WTC11 (cell line): ENCODE measurements at regions not wholly inside any gene's neighbourhood (a gene's known extent, or its start where the extent isn't known, plus 50 kb on each side); places are given as distances from the start of the nearest gene placed in this dataset.

Source experiments
- ETV6 ChIP-seq: sonication (generic); formaldehyde crosslinking; IDR thresholded peaks from 2 replicates; pipeline ENCODE4 v1.8.1; 2022; ENCODE audit warnings: mild to moderate bottlenecking, missing genetic modification reagents
- HMGA2 ChIP-seq: fragments of 250-450 bp; sonication (Bioruptor Pico); IDR thresholded peaks from 2 replicates; pipeline ENCODE4 v1.4.0; 2021; ENCODE audit warnings: mild to moderate bottlenecking, moderate library complexity
- ZMAT4 ChIP-seq: fragments of 250-450 bp; sonication (Bioruptor Pico); IDR thresholded peaks from 2 replicates; pipeline ENCODE4 v1.9.0; 2021; ENCODE audit warnings: mild to moderate bottlenecking

GRCh38 chr2:12335995-12336394, 380.7 kb upstream of the TRIB2 start:
- TF ChIP-seq ZMAT4 (no peak), ETV6 (CRISPR knock-in tag) (no peak), HMGA2 (CRISPR knock-in tag) (no peak)
